Retinal pigment epithelial cell (primary cell): ENCODE measurements at regions not wholly inside any gene's neighbourhood (a gene's known extent, or its start where the extent isn't known, plus 50 kb on each side); places are given as distances from the start of the nearest gene placed in this dataset.

ENCODE experiments used
- DNase-seq: peaks from one replicate; pipeline ENCODE4 v3.0.0-alpha.2; 2010; ENCODE audit warnings: low read depth
- H3K4me3 ChIP-seq: 2 replicates; pipeline ENCODE4 v1.5.1; 2011; ENCODE audit warnings: mild to moderate bottlenecking, low read length, control low read depth, moderate library complexity
- TF ChIP-seq, protein P1 (sequence below): conservative IDR thresholded peaks from 2 replicates; pipeline ENCODE4 v1.5.1; 2011; ENCODE audit warnings: low read depth, low read length, control low read depth, inconsistent platforms

DNA sequence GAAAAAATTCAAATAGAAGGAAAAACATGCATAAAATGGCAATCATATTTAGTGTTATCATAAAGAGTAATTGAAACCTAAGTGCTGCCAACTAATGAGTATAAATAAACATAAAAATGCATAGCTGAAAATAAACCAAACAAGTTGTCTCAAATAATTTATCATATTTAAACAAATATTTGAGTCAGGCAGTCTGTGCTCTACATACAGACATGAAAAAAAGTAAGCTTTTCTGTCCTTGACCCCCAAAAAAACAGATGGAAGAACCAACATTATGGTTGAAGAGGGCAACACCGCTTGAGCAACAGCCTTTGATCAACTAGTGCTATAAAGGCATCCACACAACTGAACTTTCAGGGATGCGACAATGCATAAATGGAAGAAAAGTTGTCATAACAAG lies 735.1 kb upstream of the MIR17HG start:
- TF ChIP-seq, protein P1, sequence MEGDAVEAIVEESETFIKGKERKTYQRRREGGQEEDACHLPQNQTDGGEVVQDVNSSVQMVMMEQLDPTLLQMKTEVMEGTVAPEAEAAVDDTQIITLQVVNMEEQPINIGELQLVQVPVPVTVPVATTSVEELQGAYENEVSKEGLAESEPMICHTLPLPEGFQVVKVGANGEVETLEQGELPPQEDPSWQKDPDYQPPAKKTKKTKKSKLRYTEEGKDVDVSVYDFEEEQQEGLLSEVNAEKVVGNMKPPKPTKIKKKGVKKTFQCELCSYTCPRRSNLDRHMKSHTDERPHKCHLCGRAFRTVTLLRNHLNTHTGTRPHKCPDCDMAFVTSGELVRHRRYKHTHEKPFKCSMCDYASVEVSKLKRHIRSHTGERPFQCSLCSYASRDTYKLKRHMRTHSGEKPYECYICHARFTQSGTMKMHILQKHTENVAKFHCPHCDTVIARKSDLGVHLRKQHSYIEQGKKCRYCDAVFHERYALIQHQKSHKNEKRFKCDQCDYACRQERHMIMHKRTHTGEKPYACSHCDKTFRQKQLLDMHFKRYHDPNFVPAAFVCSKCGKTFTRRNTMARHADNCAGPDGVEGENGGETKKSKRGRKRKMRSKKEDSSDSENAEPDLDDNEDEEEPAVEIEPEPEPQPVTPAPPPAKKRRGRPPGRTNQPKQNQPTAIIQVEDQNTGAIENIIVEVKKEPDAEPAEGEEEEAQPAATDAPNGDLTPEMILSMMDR = no peak
- H3K4me3 ChIP-seq = no peak overlapping the region
- no peak for DNase-seq

DNA sequence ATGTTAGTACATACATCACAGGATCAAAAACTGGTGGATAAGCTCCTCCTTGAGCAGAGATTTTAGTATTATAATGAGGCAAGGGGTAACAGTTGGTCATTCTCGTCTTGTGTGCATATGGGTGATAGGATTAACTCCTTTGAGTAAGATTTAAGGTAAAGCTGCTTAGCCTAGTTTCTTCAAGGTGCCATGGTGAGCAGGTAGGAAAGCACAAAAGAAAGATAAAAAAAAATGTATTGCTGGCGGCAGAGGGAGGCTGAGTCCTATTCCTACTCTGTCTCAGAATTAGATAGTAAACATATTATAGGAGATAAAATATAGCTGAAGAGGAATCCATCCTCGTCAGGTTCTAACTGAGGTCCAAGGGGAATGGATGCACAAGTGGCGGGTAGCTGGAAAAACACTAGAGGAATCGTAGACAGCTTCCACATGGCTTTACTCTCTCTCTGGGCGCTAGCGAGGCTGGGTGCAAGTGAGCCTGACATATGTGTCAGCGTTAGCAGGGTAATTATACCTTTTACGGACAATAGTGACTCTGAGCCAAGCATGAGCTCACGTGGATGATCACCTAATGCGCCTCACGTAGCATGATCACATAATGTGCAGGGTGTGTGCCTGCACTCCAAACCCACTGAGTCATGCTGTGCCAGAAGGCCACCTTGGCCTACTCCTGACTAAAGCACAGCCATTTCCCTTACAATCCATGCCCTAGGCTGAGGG lies 734.3 kb upstream of the MIR17HG start:
- TF ChIP-seq, protein P1 = no peak
- no peak overlapping the region for H3K4me3 ChIP-seq
- no peak for DNase-seq

DNA sequence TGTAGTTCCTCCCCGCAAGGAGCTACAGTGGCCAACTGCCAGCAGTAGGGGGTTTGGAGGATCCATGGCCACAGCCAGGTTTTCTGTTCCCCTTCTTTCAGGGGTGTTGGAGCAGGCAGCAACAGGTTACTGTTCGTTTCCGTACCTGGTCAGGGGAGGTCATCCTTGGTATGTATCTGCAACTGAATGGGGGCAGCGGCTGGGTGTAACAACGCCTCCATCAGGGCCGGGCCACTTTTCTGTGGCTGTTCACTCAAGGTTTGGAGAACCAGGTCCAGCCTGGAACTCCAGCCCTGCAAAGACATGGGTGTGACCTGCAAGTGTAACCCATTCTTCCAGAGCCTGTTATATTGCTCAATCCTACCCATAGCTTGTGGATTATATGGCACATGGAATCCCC lies 732.3 kb upstream of the MIR17HG start:
- H3K4me3 ChIP-seq = no peak overlapping the region
- TF ChIP-seq, protein P1 = no peak
- no peak for DNase-seq

DNA sequence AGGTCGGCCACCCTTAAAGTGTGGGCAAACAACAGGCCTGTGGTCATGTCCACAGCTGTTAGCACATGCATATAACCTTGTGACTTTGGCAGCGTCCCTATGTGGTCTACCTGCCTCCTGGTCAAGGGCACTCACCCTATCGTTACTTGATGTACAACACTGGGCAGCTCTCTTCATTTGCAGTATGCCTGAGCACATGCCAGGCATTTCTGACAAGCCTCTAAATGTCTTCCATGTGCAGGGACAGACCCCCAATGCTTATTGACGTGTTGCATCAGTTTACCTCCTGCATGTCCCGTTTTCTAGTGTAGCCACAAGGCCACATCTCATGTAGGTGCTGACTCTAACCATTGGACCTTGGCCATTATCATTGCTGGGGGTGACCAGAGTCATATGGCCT lies 731.7 kb upstream of the MIR17HG start:
- DNase-seq = no peak
- TF ChIP-seq, protein P1 = no peak
- H3K4me3 ChIP-seq = no peak overlapping the region

DNA sequence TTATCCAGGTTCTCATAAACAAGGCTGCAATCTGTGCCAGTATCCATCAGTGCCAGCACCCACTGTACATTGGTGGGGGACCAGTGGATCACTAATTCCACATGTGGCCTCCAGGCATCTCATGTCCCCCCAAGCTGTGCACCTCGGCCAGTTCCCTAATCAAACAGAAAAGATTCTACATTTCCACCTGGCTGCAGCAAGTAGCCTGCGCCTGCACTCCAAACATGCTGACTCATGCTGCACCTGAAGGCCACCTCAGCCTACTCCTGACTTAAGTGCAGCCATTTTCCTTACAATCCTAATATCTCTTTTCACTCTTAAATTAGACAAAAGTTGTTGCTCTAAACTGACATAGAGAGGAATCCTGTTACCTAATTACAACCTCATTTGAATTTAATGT lies 729.4 kb upstream of the MIR17HG start:
- TF ChIP-seq, protein P1 = no peak
- H3K4me3 ChIP-seq = no peak overlapping the region
- no peak for DNase-seq

DNA sequence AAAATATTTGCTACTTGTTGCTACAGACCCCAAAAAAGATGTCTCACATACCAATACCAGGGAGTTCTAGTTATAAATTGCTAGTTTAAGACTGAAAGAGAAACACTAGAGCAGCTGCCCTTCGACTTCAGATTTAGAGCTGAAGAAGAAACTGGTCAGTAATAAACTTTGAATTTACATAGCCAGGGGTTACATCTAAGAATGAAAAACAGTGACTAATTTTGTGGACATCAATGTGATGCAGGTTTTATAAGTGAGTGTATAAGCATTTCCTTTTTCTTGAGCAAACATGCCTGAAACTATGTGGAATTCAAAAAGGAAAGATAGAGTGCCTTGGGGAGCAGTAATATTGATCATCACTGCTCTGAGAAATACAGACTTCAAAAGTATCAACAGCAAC lies 724.9 kb upstream of the MIR17HG start:
- DNase-seq = no peak
- no peak overlapping the region for H3K4me3 ChIP-seq
- TF ChIP-seq, protein P1 = no peak

DNA sequence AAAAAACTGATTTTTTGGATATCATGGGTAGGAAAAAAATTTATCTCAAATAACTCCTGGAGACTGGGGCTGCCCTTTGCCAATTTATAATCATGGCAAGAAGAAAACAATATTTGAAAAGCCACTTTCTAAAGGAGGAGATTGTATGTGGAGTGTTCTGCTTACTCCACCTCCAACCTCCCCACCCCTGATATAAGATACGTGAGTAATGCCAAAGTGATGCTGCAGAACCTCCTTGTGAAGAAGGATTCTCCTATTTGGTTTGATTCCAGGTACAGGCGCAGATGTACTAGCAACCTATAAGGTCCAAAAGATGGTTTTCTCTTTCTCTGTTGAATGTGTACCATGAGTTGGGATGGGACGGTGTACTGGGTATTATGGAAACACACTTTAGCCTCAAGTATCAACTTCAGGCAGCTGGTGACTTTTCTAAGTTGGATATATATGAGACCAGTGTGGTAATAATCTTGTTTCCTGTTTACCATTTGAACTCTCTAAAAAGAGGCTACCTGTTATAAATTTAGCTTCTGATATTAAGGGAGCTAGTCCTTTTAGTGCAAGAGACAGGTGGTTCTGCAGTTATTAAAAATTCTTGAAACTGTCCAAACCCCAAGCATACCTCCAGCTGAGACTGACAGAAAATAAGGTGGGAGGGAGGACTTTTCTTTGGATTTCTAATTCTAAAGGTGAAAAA lies 724.0 kb upstream of the MIR17HG start:
- H3K4me3 ChIP-seq = no peak overlapping the region
- TF ChIP-seq, protein P1 = no peak
- no peak for DNase-seq
